Neural crest cell (in vitro differentiated cells): ENCODE measurements at regions not wholly inside any gene's neighbourhood (a gene's known extent, or its start where the extent isn't known, plus 50 kb on each side); places are given as distances from the start of the nearest gene placed in this dataset.

Experiments used
- DNase-seq: peaks from one replicate; pipeline ENCODE4 v3.0.0; 2021; ENCODE audit warnings: low read depth, mixed read lengths, low spot score
- H3K27ac Mint-ChIP-seq: one replicate; pipeline ENCODE4 v1.8.0; 2021; ENCODE audit warnings: mild to moderate bottlenecking, mixed read lengths; ENCODE audit not compliant: unreplicated experiment
- H3K27me3 Mint-ChIP-seq: 2 replicates; pipeline ENCODE4 v1.8.0; 2021; ENCODE audit warnings: low read depth, mild to moderate bottlenecking, mixed read lengths
- H3K36me3 Mint-ChIP-seq: 2 replicates; pipeline ENCODE4 v1.8.0; 2021; ENCODE audit warnings: low read depth, mild to moderate bottlenecking, mixed read lengths
- H3K4me1 Mint-ChIP-seq: 2 replicates; pipeline ENCODE4 v1.8.0; 2021; ENCODE audit warnings: mixed read lengths
- H3K4me3 Mint-ChIP-seq: one replicate; pipeline ENCODE4 v1.8.0; 2021; ENCODE audit warnings: mild to moderate bottlenecking, mixed read lengths
- H3K9me3 Mint-ChIP-seq: 2 replicates; pipeline ENCODE4 v1.8.0; 2021; ENCODE audit warnings: mixed read lengths
- CTCF ChIP-seq: fragments of 200-600 bp; sonication (generic); conservative IDR thresholded peaks from 2 replicates; pipeline ENCODE4 v1.5.0; 2021; ENCODE audit warnings: antibody characterized with exemption, mild to moderate bottlenecking

GRCh38 chr18:75548353-75548905, 120.9 kb upstream of the SMIM21 start:
- H3K4me3 Mint-ChIP-seq: no peak overlapping the region
- no peak overlapping the region for H3K27ac Mint-ChIP-seq
- H3K4me1 Mint-ChIP-seq: peaks cover 35% of the 10 kb centered on the region
- no peak for TF ChIP-seq CTCF
- DNase-seq: peak; percentile 18
- H3K27me3 Mint-ChIP-seq: peaks cover 2% of the 10 kb centered on the region
- no peaks in the 10 kb centered on the region for H3K36me3 Mint-ChIP-seq
- H3K9me3 Mint-ChIP-seq: peaks cover 10% of the 10 kb centered on the region

DNA sequence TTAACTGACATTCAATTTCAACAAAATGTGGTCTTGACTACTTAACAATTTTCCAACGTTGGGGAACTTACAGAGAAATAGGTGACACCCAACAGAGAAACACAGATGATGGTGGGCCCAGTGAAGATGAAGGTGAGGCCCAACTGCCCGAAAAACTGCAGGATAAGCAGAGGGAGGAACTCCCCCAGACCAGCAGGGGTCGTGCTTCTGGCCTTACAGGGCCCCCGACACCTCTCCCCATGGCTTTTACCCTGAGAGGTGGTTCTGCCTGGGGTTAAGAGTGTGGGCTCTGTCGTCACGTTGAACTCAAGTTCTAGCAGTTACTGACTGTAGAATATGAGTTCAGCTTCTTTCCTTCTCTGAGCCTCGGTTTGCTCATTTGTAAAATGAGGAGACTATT, 119.5 kb upstream of the SMIM21 start:
- Mint-ChIP-seq H3K27me3 (peaks cover 2% of the 10 kb centered on the region), H3K36me3 (no peaks in the 10 kb centered on the region), H3K4me3 (no peak overlapping the region), H3K27ac (no peak overlapping the region), H3K9me3 (peaks cover 10% of the 10 kb centered on the region), H3K4me1 (peaks cover 35% of the 10 kb centered on the region)
- no peak for TF ChIP-seq CTCF
- no peak for DNase-seq

GRCh38 chr18:75545189-75545588, 117.7 kb upstream of the SMIM21 start:
- Mint-ChIP-seq H3K36me3 (no peaks in the 10 kb centered on the region), H3K27ac (no peak overlapping the region), H3K27me3 (peaks cover 2% of the 10 kb centered on the region), H3K9me3 (peaks cover 8% of the 10 kb centered on the region), H3K4me3 (no peak overlapping the region), H3K4me1 (peaks cover 20% of the 10 kb centered on the region)
- DNase-seq: no peak
- no peak for TF ChIP-seq CTCF

DNA sequence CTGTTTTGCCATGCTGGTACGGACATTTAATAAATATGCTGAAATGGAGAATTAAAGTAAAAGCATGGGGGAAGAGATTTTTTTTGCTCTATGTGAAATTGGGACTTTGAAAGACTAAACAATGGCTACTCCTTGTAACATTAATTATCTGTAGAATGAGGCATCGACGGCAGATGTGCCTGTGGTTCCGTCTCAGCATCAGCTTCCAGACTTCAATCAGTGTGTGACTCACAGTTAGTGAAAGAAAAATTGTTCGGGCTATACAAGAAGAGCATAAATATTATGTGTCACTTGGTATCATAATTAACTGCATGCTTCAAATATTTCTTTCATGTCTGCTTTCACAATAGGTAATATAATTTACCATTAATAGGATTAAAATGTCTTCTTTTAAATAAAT, 117.0 kb upstream of the SMIM21 start:
- no peak for TF ChIP-seq CTCF
- Mint-ChIP-seq H3K4me3 (no peak overlapping the region), H3K27ac (no peak overlapping the region), H3K4me1 (peaks cover 13% of the 10 kb centered on the region), H3K9me3 (peaks cover 8% of the 10 kb centered on the region), H3K27me3 (peaks cover 2% of the 10 kb centered on the region), H3K36me3 (no peaks in the 10 kb centered on the region)
- DNase-seq: no peak

GRCh38 chr18:75544051-75544481, 116.6 kb upstream of the SMIM21 start:
- DNase-seq: no peak
- Mint-ChIP-seq H3K36me3 (no peaks in the 10 kb centered on the region), H3K27ac (no peak overlapping the region), H3K4me1 (peaks cover 8% of the 10 kb centered on the region), H3K9me3 (peaks cover 7% of the 10 kb centered on the region), H3K4me3 (no peak overlapping the region), H3K27me3 (no peaks in the 10 kb centered on the region)
- no peak for TF ChIP-seq CTCF
